Liver (tissue), 8 donors: ENCODE measurements at regions not wholly inside any gene's neighbourhood (a gene's known extent, or its start where the extent isn't known, plus 50 kb on each side); places are given as distances from the start of the nearest gene placed in this dataset.

Experiments used
- DNase-seq: peaks from one replicate; pipeline ENCODE4 v3.0.0-alpha.2; 2017; ENCODE audit warnings: low spot score
- H3K27ac ChIP-seq, 2 donors: one replicate each; pipeline ENCODE4 v1.7.0; 2013; ENCODE audit warnings: inconsistent platforms in 2 of 2, low read length in 2 of 2, control low read depth in 1 of 2, low read depth in 1 of 2, mild to moderate bottlenecking in 1 of 2
- H3K27me3 ChIP-seq, 4 donors: one replicate each; pipeline versions ENCODE4 v1.6.1 to v1.7.0; 2013; ENCODE audit warnings: low read length in 3 of 4, inconsistent platforms in 1 of 4, mild to moderate bottlenecking in 1 of 4, moderate library complexity in 1 of 4; ENCODE audit not compliant: control insufficient read depth in 4 of 4, insufficient read depth in 4 of 4
- H3K36me3 ChIP-seq, 4 donors: one replicate each; pipeline versions ENCODE4 v1.6.1 to v1.7.0; 2013; ENCODE audit warnings: low read length in 3 of 4, mild to moderate bottlenecking in 3 of 4, low read depth in 1 of 4, moderate library complexity in 1 of 4; ENCODE audit not compliant: control insufficient read depth in 4 of 4, insufficient read depth in 3 of 4
- H3K4me1 ChIP-seq, 4 donors: one replicate each; pipeline versions ENCODE4 v1.6.1 to v1.7.0; 2013; ENCODE audit warnings: low read length in 3 of 4, mild to moderate bottlenecking in 3 of 4, moderate library complexity in 1 of 4; ENCODE audit not compliant: control insufficient read depth in 4 of 4, insufficient read depth in 4 of 4
- H3K4me3 ChIP-seq, 3 donors: one replicate each; pipeline versions ENCODE4 v1.6.1 to v1.7.0; 2013; ENCODE audit warnings: low read length in 3 of 3, control low read depth in 1 of 3, low read depth in 1 of 3, mild to moderate bottlenecking in 1 of 3
- H3K9ac ChIP-seq, 2 donors: one replicate each; pipeline ENCODE4 v1.7.0; 2013; ENCODE audit warnings: low read length in 2 of 2, mild to moderate bottlenecking in 2 of 2, moderate library complexity in 2 of 2, control low read depth in 1 of 2, low read depth in 1 of 2
- H3K9me3 ChIP-seq, 4 donors: one replicate each; pipeline versions ENCODE4 v1.6.1 to v1.7.0; 2013; ENCODE audit warnings: low read length in 3 of 4; ENCODE audit not compliant: control insufficient read depth in 4 of 4
- EGR1 ChIP-seq, 2 donors: IDR thresholded peaks; 2 replicates each; pipeline ENCODE4 v1.6.1; 2016 to 2018; ENCODE audit warnings: antibody characterized with exemption in 2 of 2, low read depth in 2 of 2
- FOXA2 ChIP-seq: IDR thresholded peaks from 2 replicates; pipeline ENCODE4 v1.6.1; 2016; ENCODE audit warnings: antibody characterized with exemption
- HNF4A ChIP-seq, 2 donors: conservative IDR thresholded peaks; 2 replicates each; pipeline ENCODE4 v1.6.1; 2016; ENCODE audit warnings: antibody characterized with exemption in 2 of 2, mild to moderate bottlenecking in 2 of 2
- NR2F2 ChIP-seq: IDR thresholded peaks from 2 replicates; pipeline ENCODE4 v1.6.1; 2016; ENCODE audit warnings: antibody characterized with exemption
- RAD21 ChIP-seq, 2 donors: IDR thresholded peaks; 2 replicates each; pipeline ENCODE4 v1.6.1; 2016; ENCODE audit warnings: antibody characterized with exemption in 2 of 2, mild to moderate bottlenecking in 2 of 2
- SP1 ChIP-seq: IDR thresholded peaks from 2 replicates; pipeline ENCODE4 v1.6.1; 2018; ENCODE audit warnings: antibody characterized with exemption, mild to moderate bottlenecking
- TAF1 ChIP-seq: conservative IDR thresholded peaks from 2 replicates; pipeline ENCODE4 v1.6.1; 2016; ENCODE audit warnings: antibody characterized with exemption, mild to moderate bottlenecking
- YY1 ChIP-seq: IDR thresholded peaks from 2 replicates; pipeline ENCODE4 v1.6.1; 2016; ENCODE audit warnings: antibody characterized with exemption, mild to moderate bottlenecking
- WGBS: extraction: QIAGEN DNeasy Blood & Tissue Kit; methylation state at CpG from one replicate; pipeline ENCODE4 v1.1.7; 2013; 5-methylcytosine and 5-hydroxymethylcytosine counted together
- TF ChIP-seq, protein P1 (sequence below): IDR thresholded peaks from 2 replicates; pipeline ENCODE4 v1.6.1; 2016; ENCODE audit warnings: antibody characterized with exemption
- TF ChIP-seq, protein P2 (sequence below): fragments of 150-350 bp; IDR thresholded peaks from 2 replicates; pipeline ENCODE4 v1.5.1; 2017; ENCODE audit warnings: improper control_type of control experiment, low read depth, low read length; ENCODE audit not compliant: missing input control
- TF ChIP-seq, protein P3 (sequence below): IDR thresholded peaks from 2 replicates; pipeline ENCODE4 v1.6.1; 2016; ENCODE audit warnings: antibody characterized with exemption
- TF ChIP-seq, protein P4 (sequence below): IDR thresholded peaks from 2 replicates; pipeline ENCODE4 v1.6.1; 2016; ENCODE audit warnings: antibody characterized with exemption, mild to moderate bottlenecking
- donor health status: healthy.
- donor health status: healthy.
- donor health status: healthy.
- donor health status: healthy.
- donor health status: healthy.

DNA sequence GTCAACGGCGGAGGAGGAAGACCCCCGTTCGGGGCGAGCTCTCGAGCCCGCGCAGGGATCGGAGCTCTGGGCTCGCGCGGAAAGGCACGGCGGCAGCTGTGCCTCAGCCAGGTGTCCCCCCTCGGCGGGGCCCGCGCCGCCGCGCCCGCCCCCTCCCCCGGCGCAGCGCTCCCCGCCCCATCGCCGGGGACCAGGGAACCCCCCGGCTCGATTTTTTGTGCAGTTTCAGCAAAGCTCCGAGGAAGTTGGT lies 110.0 kb downstream of the KCNRG start:
- peak overlapping the region; percentile 51 to 93 for H3K9ac ChIP-seq
- H3K9me3 ChIP-seq, result no peaks in the 10 kb centered on the region
- WGBS, result under 1% methylated on average over 31 of the region's 31 CpGs
- H3K4me3 ChIP-seq, result peak overlapping the region; percentile 74 to 81 (median 75)
- peaks cover 10 to 44% (median 24%) of the 10 kb centered on the region in 4 donors for H3K4me1 ChIP-seq
- H3K36me3 ChIP-seq, result no peaks in the 10 kb centered on the region
- no peak for TF ChIP-seq NR2F2
- TF ChIP-seq, protein P1, sequence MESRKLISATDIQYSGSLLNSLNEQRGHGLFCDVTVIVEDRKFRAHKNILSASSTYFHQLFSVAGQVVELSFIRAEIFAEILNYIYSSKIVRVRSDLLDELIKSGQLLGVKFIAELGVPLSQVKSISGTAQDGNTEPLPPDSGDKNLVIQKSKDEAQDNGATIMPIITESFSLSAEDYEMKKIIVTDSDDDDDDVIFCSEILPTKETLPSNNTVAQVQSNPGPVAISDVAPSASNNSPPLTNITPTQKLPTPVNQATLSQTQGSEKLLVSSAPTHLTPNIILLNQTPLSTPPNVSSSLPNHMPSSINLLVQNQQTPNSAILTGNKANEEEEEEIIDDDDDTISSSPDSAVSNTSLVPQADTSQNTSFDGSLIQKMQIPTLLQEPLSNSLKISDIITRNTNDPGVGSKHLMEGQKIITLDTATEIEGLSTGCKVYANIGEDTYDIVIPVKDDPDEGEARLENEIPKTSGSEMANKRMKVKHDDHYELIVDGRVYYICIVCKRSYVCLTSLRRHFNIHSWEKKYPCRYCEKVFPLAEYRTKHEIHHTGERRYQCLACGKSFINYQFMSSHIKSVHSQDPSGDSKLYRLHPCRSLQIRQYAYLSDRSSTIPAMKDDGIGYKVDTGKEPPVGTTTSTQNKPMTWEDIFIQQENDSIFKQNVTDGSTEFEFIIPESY, result no peak
- TF ChIP-seq, protein P2, sequence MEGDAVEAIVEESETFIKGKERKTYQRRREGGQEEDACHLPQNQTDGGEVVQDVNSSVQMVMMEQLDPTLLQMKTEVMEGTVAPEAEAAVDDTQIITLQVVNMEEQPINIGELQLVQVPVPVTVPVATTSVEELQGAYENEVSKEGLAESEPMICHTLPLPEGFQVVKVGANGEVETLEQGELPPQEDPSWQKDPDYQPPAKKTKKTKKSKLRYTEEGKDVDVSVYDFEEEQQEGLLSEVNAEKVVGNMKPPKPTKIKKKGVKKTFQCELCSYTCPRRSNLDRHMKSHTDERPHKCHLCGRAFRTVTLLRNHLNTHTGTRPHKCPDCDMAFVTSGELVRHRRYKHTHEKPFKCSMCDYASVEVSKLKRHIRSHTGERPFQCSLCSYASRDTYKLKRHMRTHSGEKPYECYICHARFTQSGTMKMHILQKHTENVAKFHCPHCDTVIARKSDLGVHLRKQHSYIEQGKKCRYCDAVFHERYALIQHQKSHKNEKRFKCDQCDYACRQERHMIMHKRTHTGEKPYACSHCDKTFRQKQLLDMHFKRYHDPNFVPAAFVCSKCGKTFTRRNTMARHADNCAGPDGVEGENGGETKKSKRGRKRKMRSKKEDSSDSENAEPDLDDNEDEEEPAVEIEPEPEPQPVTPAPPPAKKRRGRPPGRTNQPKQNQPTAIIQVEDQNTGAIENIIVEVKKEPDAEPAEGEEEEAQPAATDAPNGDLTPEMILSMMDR, result no peak
- TF ChIP-seq HNF4A (conservative IDR thresholded peaks at IDR 0.05), result no peak
- TF ChIP-seq, protein P3, sequence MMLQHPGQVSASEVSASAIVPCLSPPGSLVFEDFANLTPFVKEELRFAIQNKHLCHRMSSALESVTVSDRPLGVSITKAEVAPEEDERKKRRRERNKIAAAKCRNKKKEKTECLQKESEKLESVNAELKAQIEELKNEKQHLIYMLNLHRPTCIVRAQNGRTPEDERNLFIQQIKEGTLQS, result no peak
- TF ChIP-seq FOXA2, result no peak
- no peak for TF ChIP-seq TAF1
- TF ChIP-seq RAD21 (IDR thresholded peaks at IDR 0.05), result no peak
- TF ChIP-seq EGR1 (IDR thresholded peaks at IDR 0.05; ENCODE audit: low read depth in 2 of 2), result no peak
- TF ChIP-seq, protein P4, sequence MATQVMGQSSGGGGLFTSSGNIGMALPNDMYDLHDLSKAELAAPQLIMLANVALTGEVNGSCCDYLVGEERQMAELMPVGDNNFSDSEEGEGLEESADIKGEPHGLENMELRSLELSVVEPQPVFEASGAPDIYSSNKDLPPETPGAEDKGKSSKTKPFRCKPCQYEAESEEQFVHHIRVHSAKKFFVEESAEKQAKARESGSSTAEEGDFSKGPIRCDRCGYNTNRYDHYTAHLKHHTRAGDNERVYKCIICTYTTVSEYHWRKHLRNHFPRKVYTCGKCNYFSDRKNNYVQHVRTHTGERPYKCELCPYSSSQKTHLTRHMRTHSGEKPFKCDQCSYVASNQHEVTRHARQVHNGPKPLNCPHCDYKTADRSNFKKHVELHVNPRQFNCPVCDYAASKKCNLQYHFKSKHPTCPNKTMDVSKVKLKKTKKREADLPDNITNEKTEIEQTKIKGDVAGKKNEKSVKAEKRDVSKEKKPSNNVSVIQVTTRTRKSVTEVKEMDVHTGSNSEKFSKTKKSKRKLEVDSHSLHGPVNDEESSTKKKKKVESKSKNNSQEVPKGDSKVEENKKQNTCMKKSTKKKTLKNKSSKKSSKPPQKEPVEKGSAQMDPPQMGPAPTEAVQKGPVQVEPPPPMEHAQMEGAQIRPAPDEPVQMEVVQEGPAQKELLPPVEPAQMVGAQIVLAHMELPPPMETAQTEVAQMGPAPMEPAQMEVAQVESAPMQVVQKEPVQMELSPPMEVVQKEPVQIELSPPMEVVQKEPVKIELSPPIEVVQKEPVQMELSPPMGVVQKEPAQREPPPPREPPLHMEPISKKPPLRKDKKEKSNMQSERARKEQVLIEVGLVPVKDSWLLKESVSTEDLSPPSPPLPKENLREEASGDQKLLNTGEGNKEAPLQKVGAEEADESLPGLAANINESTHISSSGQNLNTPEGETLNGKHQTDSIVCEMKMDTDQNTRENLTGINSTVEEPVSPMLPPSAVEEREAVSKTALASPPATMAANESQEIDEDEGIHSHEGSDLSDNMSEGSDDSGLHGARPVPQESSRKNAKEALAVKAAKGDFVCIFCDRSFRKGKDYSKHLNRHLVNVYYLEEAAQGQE, result no peak
- DNase-seq, result no peak
- peaks cover 0 to 8% (median 2%) of the 10 kb centered on the region in 4 donors for H3K27me3 ChIP-seq
- peak overlapping the region; percentile 98 to 100 for H3K27ac ChIP-seq

DNA sequence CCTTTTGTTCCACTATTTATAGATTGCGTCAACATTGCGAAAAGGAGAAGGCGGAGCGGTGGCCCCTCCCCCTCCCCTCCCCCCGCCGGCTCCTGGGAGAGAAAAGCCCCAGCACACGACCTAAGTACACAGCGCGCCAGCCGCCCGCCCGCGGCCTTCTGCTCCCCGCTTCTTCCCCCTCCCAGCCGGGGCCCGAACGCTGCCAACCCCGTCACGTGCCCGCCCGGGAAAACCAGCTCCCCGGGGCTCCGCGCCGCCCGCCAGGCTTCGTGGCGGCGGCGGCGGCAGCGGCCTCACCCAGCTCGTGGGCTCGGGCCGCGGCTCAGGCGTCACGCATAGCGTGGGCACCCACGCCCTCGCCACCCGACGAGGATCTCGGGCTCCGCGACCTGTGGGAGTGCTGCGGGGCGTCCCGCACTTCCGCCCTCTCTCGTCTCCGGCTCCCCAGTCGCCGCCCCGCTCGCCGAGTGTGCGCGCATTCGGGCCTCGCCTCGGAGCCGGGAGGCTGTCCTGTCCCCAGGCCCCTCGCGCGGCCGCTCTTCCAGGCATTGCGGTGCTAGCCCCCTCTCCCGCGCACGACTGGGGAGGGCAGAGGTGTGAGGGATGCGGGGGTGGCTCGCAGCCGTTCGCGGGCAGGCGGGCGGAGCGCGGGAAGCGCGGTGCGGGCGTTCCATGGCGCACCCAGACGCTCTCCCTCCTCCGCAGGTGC lies 110.5 kb downstream of the KCNRG start:
- Histone ChIP-seq H3K9ac (peak overlapping the region; percentile 61 to 74), H3K36me3 (no peaks in the 10 kb centered on the region), H3K4me1 (peaks cover 13 to 49% (median 27%) of the 10 kb centered on the region in 4 donors), H3K4me3 (peak overlapping the region; percentile 74 to 81 (median 75)), H3K27ac (peak overlapping the region; percentile 98 to 100), H3K27me3 (peaks cover 0 to 10% (median 2%) of the 10 kb centered on the region in 4 donors), H3K9me3 (no peaks in the 10 kb centered on the region)
- under 1% methylated on average over 87 of the region's 87 CpGs for WGBS
- peak; percentile 91 for DNase-seq
- TF ChIP-seq, protein P3, result no peak
- peak; percentile 37 for TF ChIP-seq TAF1
- peak; percentile 70 for TF ChIP-seq FOXA2
- peak; percentile 37 for TF ChIP-seq SP1
- peak; percentile 31 for TF ChIP-seq YY1
